GM12874 (cell line): ENCODE measurements at regions not wholly inside any gene's neighbourhood (a gene's known extent, or its start where the extent isn't known, plus 50 kb on each side); places are given as distances from the start of the nearest gene placed in this dataset.

Experiments used
- TF ChIP-seq, protein P1 (sequence below): IDR thresholded peaks from 2 replicates; pipeline ENCODE4 v1.5.1; 2011; ENCODE audit warnings: low read depth, mild to moderate bottlenecking, control low read depth, low read length, moderate library complexity; ENCODE audit not compliant: insufficient read depth

DNA sequence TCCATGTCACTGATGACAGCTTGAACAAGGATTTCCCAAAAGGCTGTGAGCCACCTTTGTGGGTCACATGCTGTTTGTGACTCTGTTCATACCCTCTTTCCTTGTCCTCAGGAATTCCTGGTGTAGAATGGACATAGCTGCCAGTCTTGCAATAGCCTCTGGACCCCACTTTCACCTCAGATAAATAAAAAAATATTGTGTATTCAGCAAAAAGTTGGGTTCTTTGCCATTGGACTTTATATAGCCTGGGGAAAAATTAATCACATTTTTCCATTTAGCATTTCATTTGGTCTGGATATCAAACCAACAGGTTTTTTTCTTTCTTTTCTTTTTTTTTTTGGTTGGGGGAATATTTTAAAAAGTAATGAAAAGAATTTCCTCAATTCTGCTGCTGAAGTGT lies 144.8 kb downstream of the PDCD6IP start:
- TF ChIP-seq, protein P1, sequence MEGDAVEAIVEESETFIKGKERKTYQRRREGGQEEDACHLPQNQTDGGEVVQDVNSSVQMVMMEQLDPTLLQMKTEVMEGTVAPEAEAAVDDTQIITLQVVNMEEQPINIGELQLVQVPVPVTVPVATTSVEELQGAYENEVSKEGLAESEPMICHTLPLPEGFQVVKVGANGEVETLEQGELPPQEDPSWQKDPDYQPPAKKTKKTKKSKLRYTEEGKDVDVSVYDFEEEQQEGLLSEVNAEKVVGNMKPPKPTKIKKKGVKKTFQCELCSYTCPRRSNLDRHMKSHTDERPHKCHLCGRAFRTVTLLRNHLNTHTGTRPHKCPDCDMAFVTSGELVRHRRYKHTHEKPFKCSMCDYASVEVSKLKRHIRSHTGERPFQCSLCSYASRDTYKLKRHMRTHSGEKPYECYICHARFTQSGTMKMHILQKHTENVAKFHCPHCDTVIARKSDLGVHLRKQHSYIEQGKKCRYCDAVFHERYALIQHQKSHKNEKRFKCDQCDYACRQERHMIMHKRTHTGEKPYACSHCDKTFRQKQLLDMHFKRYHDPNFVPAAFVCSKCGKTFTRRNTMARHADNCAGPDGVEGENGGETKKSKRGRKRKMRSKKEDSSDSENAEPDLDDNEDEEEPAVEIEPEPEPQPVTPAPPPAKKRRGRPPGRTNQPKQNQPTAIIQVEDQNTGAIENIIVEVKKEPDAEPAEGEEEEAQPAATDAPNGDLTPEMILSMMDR, result no peak

DNA sequence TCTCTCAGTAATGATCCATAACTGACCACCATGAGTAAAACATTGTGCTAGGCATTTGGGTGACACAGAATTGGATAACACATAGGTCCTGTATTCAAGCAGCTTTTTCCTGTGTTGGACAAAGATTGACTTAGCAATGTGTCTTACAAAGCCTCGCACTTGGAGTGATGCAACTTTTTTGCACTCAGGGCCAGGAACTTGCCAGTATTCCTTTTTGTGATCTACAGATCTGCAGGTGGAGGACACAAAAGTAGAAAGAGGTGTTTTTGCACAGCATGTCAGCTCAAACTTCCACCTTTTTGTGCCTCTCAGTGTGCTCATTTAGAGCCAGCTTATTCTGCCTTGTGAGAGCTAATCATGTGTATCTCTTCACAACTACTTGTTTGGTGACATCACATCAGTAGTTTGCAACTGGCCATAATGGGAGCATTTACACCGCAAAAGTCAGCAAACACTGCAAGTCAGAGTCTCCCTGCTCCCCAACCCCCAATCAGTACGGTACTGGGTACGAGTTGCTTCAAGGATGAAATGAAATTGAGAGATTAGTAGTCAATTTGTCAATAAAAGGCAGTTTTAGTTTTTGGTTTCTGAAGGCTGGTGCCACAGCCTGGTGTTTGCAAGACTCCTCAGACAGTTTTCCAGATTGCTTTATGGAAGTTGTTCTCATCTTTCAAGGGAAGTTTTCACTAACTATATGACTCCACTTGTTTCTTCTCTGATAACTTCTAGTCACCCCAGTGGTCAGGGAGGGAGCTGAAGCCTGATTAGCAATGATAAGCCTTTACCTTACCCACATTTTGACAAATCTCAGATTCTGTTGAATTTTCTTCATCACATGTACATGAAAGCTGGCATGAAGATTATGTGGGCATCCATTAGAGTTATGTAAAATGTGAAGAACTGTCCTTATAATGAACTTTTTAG lies 149.1 kb downstream of the PDCD6IP start:
- TF ChIP-seq, protein P1, result no peak

DNA sequence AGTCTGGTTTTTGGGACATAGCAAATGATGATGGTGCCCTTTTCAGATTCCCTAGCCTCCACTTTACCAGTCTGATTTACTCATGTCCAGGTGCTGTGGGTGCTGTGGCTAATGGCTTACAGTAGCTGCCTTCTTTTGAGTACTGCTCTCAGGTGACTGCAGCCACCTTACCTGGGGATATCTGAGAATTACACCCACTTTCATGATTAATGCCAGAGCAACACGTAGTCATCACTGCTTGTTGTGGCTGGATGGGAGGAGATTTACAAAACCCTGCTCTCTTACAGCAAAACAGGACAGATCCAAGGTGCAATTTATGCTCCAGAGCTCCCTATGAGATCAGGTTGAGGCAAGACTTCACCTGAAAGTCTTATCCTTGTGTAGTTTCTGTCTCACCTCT lies 150.6 kb downstream of the PDCD6IP start:
- TF ChIP-seq, protein P1, result no peak

DNA sequence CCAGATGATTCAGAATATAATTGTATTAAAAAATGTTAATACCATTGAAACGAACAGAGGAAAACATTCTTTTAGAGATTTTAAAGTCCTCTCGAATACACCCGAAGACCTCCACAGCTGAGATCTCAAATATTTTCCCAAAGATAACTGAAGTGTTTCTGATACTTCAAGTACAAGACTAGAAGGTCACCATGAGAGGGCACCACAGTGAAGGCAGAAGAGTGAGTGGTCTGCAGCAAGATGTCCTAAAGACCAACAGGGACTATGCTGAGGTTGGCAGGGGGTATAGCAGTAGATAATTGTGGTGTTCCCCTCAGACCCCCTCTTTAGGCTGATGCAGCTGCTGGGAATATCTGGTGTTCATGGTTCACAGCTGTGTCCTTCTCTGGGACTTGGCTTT lies 156.5 kb downstream of the PDCD6IP start:
- TF ChIP-seq, protein P1, result no peak

DNA sequence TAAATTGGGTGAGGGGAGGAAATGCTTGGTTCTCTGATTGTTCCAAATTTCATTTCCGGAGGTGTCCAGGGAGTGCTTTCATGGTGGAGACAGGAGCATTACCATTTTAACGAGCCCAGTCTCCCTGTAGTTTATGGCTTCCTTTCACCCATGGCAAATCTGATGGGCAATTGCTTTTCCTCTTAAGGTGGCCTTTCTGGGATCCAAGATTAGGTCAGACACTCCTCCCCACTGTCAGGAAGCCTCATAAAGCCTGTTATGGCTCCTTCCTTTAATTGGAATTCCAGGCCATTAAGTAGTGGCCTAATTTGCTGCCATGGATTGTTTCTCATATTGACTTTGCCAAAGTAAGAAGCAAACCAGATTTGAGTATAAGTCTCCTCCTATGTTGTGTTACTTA lies 157.8 kb downstream of the PDCD6IP start:
- TF ChIP-seq, protein P1, result no peak

DNA sequence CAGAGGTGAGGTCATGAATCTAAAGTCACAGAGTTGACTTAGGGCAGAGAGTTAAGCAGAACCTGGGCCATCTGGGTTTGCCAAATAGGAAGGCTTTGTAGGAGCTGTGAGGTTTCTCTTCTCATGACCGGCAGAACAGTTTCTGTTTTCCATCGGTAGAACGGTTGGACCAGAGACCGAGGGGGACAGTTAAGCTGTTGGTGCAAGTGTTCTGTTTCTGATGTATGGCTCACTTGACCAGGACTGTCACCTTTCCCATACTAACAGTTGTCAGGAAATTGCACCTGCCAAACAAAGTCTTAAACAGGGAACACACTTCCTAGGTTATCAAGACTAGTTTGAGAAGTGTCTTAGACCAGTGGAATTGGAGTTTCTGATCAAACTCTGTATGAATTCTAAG lies 158.3 kb downstream of the PDCD6IP start:
- TF ChIP-seq, protein P1, result no peak

DNA sequence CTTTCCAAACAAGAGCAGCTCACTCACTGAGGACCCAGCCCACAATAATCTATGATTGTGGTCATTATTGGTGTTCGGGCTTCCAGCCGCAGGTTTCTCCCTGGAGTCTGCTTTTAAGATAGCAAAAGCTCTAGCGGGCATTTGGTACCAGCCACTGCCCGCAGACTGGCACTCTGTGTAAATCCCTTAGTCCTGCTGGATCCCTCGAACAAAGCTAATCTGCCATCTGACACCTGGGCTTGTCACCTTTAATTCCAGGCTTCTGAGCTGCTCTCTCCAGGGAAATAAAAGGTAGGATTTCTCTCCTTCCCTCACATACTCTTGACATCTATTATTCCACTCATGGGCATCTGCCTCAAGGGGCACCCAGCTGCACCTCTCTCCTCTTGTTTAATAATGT lies 158.7 kb downstream of the PDCD6IP start:
- TF ChIP-seq, protein P1, result no peak
